ENCODE measurements at regions not wholly inside any gene's neighbourhood (a gene's known extent, or its start where the extent isn't known, plus 50 kb on each side); places are given as distances from the start of the nearest gene placed in this dataset.

GRCh38 chr3:176090727-176091126 lies 1106.6 kb downstream of the TBL1XR1 start:
- no peak overlapping the region for H3K4me3 ChIP-seq (ENCODE audit: low read depth, low read length)
- DNase-seq (ENCODE audit: low read depth), result no peak
- TF ChIP-seq CTCF (IDR thresholded peaks at IDR 0.05; ENCODE audit: insufficient read depth, low read length), result no peak

- no peak for DNase-seq (ENCODE audit: low read depth)
- H3K4me3 ChIP-seq (ENCODE audit: low read depth, low read length), result no peak overlapping the region
- no peak for TF ChIP-seq CTCF (IDR thresholded peaks at IDR 0.05; ENCODE audit: insufficient read depth, low read length)
These were observed 1108.3 kb downstream of the TBL1XR1 start for GRCh38 chr3:176088962-176089383.

- no peak for DNase-seq (ENCODE audit: low read depth)
- no peak overlapping the region for H3K4me3 ChIP-seq (ENCODE audit: low read depth, low read length)
- TF ChIP-seq CTCF (IDR thresholded peaks at IDR 0.05; ENCODE audit: insufficient read depth, low read length), result no peak
These were observed 1110.1 kb downstream of the TBL1XR1 start for GRCh38 chr3:176087066-176087697.

- TF ChIP-seq CTCF (IDR thresholded peaks at IDR 0.05; ENCODE audit: insufficient read depth, low read length), result no peak
- no peak for DNase-seq (ENCODE audit: low read depth)
- no peak overlapping the region for H3K4me3 ChIP-seq (ENCODE audit: low read depth, low read length)
These were observed 1117.5 kb downstream of the TBL1XR1 start for GRCh38 chr3:176079785-176080184.

GRCh38 chr3:176078906-176079305 lies 1118.4 kb downstream of the TBL1XR1 start:
- H3K4me3 ChIP-seq (ENCODE audit: low read depth, low read length), result no peak overlapping the region
- no peak for DNase-seq (ENCODE audit: low read depth)
- no peak for TF ChIP-seq CTCF (IDR thresholded peaks at IDR 0.05; ENCODE audit: insufficient read depth, low read length)

- no peak for TF ChIP-seq CTCF (IDR thresholded peaks at IDR 0.05; ENCODE audit: insufficient read depth, low read length)
- no peak for DNase-seq (ENCODE audit: low read depth)
- H3K4me3 ChIP-seq (ENCODE audit: low read depth, low read length), result no peak overlapping the region
These were observed 1121.8 kb downstream of the TBL1XR1 start for GRCh38 chr3:176075491-176075890.

GRCh38 chr3:176075046-176075445 lies 1122.2 kb downstream of the TBL1XR1 start:
- TF ChIP-seq CTCF (IDR thresholded peaks at IDR 0.05; ENCODE audit: insufficient read depth, low read length), result no peak
- no peak for DNase-seq (ENCODE audit: low read depth)
- H3K4me3 ChIP-seq (ENCODE audit: low read depth, low read length), result no peak overlapping the region
